ENCODE measurements at regions not wholly inside any gene's neighbourhood (a gene's known extent, or its start where the extent isn't known, plus 50 kb on each side); places are given as distances from the start of the nearest gene placed in this dataset.

DNA sequence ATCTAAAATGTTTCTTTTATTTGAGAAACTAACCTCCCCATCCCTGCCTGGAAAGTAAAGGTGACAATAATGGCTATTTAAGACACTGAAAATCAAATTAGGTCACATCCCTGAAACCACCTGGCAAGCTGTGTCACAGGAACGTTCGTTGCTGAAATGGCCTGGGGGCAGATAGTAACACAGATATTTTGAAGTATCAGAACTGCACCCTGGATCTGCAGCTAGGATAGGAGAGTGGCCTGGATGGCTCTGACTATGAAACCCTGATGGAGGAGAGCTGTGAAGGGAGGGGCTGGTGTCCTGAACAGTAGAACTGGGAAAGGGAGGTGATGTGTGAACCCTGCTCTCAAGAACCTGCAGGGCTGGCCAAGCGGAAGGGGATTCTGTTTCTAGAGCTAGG is 648.3 kb upstream of the CFAP20DC start:
- Histone ChIP-seq H3K36me3 (no peaks in the 10 kb centered on the region), H3K27ac (no peak overlapping the region), H3K4me3 (ENCODE audit: low read depth, low read length) (no peak overlapping the region), H3K9me3 (ENCODE audit: severe bottlenecking) (no peaks in the 10 kb centered on the region), H3K27me3 (ENCODE audit: insufficient read depth, low read depth, severe bottlenecking) (no peaks in the 10 kb centered on the region)
- no peak for DNase-seq
- TF ChIP-seq, protein P1, sequence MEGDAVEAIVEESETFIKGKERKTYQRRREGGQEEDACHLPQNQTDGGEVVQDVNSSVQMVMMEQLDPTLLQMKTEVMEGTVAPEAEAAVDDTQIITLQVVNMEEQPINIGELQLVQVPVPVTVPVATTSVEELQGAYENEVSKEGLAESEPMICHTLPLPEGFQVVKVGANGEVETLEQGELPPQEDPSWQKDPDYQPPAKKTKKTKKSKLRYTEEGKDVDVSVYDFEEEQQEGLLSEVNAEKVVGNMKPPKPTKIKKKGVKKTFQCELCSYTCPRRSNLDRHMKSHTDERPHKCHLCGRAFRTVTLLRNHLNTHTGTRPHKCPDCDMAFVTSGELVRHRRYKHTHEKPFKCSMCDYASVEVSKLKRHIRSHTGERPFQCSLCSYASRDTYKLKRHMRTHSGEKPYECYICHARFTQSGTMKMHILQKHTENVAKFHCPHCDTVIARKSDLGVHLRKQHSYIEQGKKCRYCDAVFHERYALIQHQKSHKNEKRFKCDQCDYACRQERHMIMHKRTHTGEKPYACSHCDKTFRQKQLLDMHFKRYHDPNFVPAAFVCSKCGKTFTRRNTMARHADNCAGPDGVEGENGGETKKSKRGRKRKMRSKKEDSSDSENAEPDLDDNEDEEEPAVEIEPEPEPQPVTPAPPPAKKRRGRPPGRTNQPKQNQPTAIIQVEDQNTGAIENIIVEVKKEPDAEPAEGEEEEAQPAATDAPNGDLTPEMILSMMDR (IDR thresholded peaks at IDR 0.05; ENCODE audit: low read depth, low read length): no peak

DNA sequence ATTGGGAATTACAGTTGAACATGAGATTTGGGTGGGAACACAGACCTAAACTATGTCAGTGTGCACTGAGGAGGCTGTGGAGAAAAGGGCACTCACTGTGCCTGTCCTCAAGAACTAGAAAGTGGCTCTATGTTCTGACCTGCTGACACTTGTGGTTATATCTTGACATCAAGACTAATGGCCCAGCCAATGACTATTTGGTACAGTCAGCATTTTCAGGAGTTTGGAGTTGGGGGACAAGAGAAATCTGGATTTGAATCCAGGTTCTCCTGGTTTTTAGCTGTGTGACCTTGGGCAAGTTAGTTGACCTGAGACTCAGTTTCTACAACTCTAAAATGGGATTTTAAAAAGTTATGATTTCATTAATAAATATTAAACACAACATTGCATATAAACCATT is 647.0 kb upstream of the CFAP20DC start:
- no peaks in the 10 kb centered on the region for H3K9me3 ChIP-seq (ENCODE audit: severe bottlenecking)
- TF ChIP-seq, protein P1 (IDR thresholded peaks at IDR 0.05; ENCODE audit: low read depth, low read length): no peak
- no peaks in the 10 kb centered on the region for H3K36me3 ChIP-seq

DNA sequence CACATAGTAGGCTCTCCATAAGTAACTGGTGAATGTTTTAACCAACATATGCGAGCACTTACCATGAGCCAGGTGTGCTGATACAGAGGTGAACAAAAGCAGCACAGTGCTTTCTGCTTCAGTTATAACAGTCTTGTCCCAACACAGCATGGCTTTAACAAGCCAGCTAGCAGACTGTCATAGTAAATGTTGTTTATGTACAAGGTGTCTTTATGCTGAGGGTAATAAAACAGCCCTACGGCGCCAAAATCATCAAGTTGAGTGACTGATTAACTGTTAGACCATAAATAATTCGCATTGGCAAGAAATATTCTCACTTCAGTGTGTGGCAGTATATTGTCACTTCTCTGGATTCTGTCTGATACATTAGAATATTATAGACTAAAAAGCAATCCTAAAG is 646.0 kb upstream of the CFAP20DC start:
- Histone ChIP-seq H3K9me3 (ENCODE audit: severe bottlenecking) (no peaks in the 10 kb centered on the region), H3K36me3 (no peaks in the 10 kb centered on the region)
- TF ChIP-seq, protein P1 (IDR thresholded peaks at IDR 0.05; ENCODE audit: low read depth, low read length): no peak

More for the DNA sequence above, 647.0 kb upstream of the CFAP20DC start:
- DNase-seq: no peak
- no peak overlapping the region for H3K4me3 ChIP-seq (ENCODE audit: low read depth, low read length)
- no peak overlapping the region for H3K27ac ChIP-seq
- H3K27me3 ChIP-seq (ENCODE audit: insufficient read depth, low read depth, severe bottlenecking): no peaks in the 10 kb centered on the region

DNA sequence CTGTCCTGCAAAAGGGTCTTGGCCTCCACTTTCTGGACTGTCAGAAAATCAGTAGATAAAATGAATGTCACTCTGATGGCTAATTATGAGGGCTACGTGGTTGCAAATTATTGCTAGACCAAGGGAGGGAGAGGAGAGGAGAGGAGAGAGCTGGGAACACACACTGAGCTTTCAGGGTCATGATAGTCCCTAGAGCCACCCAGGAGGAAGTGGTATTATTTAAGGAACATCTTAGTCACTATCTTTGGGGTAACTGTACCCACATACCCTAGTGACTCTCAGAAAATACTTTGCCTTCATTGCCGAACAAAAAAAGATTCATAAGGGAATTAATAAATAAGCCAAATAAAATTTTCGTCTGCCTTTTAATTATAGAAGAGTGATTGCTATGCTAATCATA is 642.3 kb upstream of the CFAP20DC start:
- no peak overlapping the region for H3K27ac ChIP-seq
- TF ChIP-seq, protein P1 (IDR thresholded peaks at IDR 0.05; ENCODE audit: low read depth, low read length): no peak
- no peaks in the 10 kb centered on the region for H3K27me3 ChIP-seq (ENCODE audit: insufficient read depth, low read depth, severe bottlenecking)
- H3K4me3 ChIP-seq (ENCODE audit: low read depth, low read length): no peak overlapping the region
- no peaks in the 10 kb centered on the region for H3K36me3 ChIP-seq
- no peak for DNase-seq
- no peaks in the 10 kb centered on the region for H3K9me3 ChIP-seq (ENCODE audit: severe bottlenecking)

More for the DNA sequence above, 646.0 kb upstream of the CFAP20DC start:
- no peaks in the 10 kb centered on the region for H3K27me3 ChIP-seq (ENCODE audit: insufficient read depth, low read depth, severe bottlenecking)
- H3K4me3 ChIP-seq (ENCODE audit: low read depth, low read length): no peak overlapping the region
- H3K27ac ChIP-seq: no peak overlapping the region
- no peak for DNase-seq

DNA sequence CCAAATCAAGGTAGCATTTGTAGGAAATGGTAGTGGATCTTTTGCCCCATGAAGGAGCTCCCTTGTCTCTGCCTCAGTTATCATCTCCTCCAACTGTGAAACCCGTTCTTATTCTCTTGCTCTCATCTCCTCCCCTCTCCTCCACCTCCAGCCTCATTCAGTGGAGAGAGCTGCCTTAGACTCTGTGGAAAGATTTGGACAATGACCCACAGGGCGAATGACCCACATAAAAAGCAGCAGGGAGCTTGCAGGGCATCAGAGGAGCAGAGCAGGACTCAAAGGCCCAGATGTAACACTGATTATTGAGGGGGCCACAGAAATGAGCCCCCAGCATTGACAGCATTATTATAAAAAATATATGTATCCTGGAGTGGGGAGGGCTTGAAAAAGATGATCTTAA is 641.1 kb upstream of the CFAP20DC start:
- H3K4me3 ChIP-seq (ENCODE audit: low read depth, low read length): no peak overlapping the region
- H3K27me3 ChIP-seq (ENCODE audit: insufficient read depth, low read depth, severe bottlenecking): no peaks in the 10 kb centered on the region
- TF ChIP-seq, protein P1 (IDR thresholded peaks at IDR 0.05; ENCODE audit: low read depth, low read length): no peak
- H3K36me3 ChIP-seq: no peaks in the 10 kb centered on the region
- H3K9me3 ChIP-seq (ENCODE audit: severe bottlenecking): no peaks in the 10 kb centered on the region
- DNase-seq: no peak
- no peak overlapping the region for H3K27ac ChIP-seq

DNA sequence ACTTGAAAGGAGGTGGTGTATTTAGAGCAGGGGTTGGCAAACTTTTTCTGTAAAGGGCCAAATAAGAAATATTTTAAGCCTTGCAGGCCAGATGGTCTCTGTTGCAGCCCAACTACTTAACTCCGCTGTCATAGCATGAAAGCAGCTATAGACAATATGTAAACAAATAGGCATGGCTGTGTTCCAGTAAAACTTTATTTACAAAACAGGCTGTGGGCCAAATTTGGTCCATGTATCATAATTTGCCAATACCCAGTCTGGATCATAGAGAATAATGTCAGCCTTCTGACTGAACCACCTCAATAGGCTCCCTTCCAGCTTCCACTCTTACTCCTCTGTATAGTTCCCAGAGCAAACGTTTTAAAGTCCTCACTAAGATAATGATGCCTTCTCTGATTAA is 638.8 kb upstream of the CFAP20DC start:
- no peaks in the 10 kb centered on the region for H3K27me3 ChIP-seq (ENCODE audit: insufficient read depth, low read depth, severe bottlenecking)
- DNase-seq: no peak

More for the DNA sequence above, 638.8 kb upstream of the CFAP20DC start:
- Histone ChIP-seq H3K27ac (no peak overlapping the region), H3K9me3 (ENCODE audit: severe bottlenecking) (no peaks in the 10 kb centered on the region), H3K36me3 (no peaks in the 10 kb centered on the region), H3K4me3 (ENCODE audit: low read depth, low read length) (no peak overlapping the region)
- TF ChIP-seq, protein P1 (IDR thresholded peaks at IDR 0.05; ENCODE audit: low read depth, low read length): no peak

Measured in WERI-Rb-1 (cell line).